Activated CD8-positive, alpha-beta T cell treated with anti-CD3 and anti-CD28 coated beads for 36 hours (primary cell): ENCODE measurements at regions not wholly inside any gene's neighbourhood (a gene's known extent, or its start where the extent isn't known, plus 50 kb on each side); places are given as distances from the start of the nearest gene placed in this dataset.

ENCODE experiments used
- ATAC-seq: fragments of 200-7000 bp; cut with Tn5 transposase; one replicate; pipeline ENCODE4 v1.10.0; 2021; ENCODE audit warnings: mild to moderate bottlenecking, moderate library complexity
- CTCF ChIA-PET: fragments of 350-600 bp; sonication (Branson Sonifier 250); formaldehyde crosslinking; loops from one replicate; lab custom pipeline; 2021; ENCODE audit warnings: antibody characterized with exemption; lab: Charles Lee
- POLR2A ChIA-PET: fragments of 350-600 bp; sonication (Branson Sonifier 250); formaldehyde crosslinking; loops from one replicate; lab custom pipeline; 2021; ENCODE audit warnings: antibody characterized with exemption; lab: Charles Lee
- DNase-seq: peaks from one replicate; pipeline ENCODE4 v3.0.0-alpha.2; 2020
- H3K27ac Mint-ChIP-seq: one replicate; pipeline ENCODE4 v1.8.0; 2021; ENCODE audit warnings: mild to moderate bottlenecking, mixed read lengths
- H3K27me3 Mint-ChIP-seq: one replicate; pipeline ENCODE4 v1.8.0; 2021; ENCODE audit warnings: mixed read lengths
- H3K36me3 Mint-ChIP-seq: one replicate; pipeline ENCODE4 v1.8.0; 2021; ENCODE audit warnings: low read depth, mixed read lengths
- H3K4me1 Mint-ChIP-seq: one replicate; pipeline ENCODE4 v1.8.0; 2021; ENCODE audit warnings: low read depth, mixed read lengths
- H3K4me3 Mint-ChIP-seq: one replicate; pipeline ENCODE4 v1.8.0; 2021; ENCODE audit warnings: mild to moderate bottlenecking, moderate library complexity, mixed read lengths
- H3K9me3 Mint-ChIP-seq: one replicate; pipeline ENCODE4 v1.8.0; 2021; ENCODE audit warnings: mixed read lengths
- CTCF ChIP-seq: fragments of 200-600 bp; IDR thresholded peaks from one replicate; pipeline ENCODE4 v1.8.0; 2022; ENCODE audit warnings: antibody characterized with exemption, mild to moderate bottlenecking
- intact Hi-C: fragments of 100-400 bp; cut with micrococcal nuclease; formaldehyde crosslinking; loops from one replicate; pipeline ENCODE4 v1.10.0; 2022

GRCh38 chr3:166388321-166388720 lies 551.1 kb upstream of the BCHE start:
- no peak for DNase-seq
- POLR2A ChIA-PET = no interaction called here
- intact Hi-C loops = no loop called here
- CTCF ChIA-PET = no interaction called here
- Mint-ChIP-seq H3K36me3 (no peaks in the 10 kb centered on the region), H3K4me3 (no peak overlapping the region), H3K4me1 (no peaks in the 10 kb centered on the region), H3K27me3 (no peaks in the 10 kb centered on the region), H3K27ac (no peak overlapping the region), H3K9me3 (peaks cover 10% of the 10 kb centered on the region)
- no peak for ATAC-seq
- no peak for TF ChIP-seq CTCF

GRCh38 chr3:166372571-166373106 lies 535.4 kb upstream of the BCHE start:
- Mint-ChIP-seq H3K36me3 (no peaks in the 10 kb centered on the region), H3K9me3 (peaks cover 15% of the 10 kb centered on the region), H3K4me3 (no peak overlapping the region), H3K27ac (no peak overlapping the region), H3K4me1 (no peaks in the 10 kb centered on the region), H3K27me3 (no peaks in the 10 kb centered on the region)
- TF ChIP-seq CTCF = no peak
- ChIA-PET CTCF (no interaction called here), POLR2A (no interaction called here)
- intact Hi-C loops = no loop called here
- ATAC-seq (no peak), DNase-seq (no peak)

GRCh38 chr3:166367947-166368533 lies 530.8 kb upstream of the BCHE start:
- no peak overlapping the region for H3K27ac Mint-ChIP-seq
- intact Hi-C loops = no loop called here
- DNase-seq (no peak), ATAC-seq (no peak)
- POLR2A ChIA-PET = no interaction called here
- no peaks in the 10 kb centered on the region for H3K27me3 Mint-ChIP-seq
- TF ChIP-seq CTCF = no peak
- no peaks in the 10 kb centered on the region for H3K36me3 Mint-ChIP-seq
- no peaks in the 10 kb centered on the region for H3K4me1 Mint-ChIP-seq
- CTCF ChIA-PET = no interaction called here
- H3K4me3 Mint-ChIP-seq = no peak overlapping the region
- peaks cover 12% of the 10 kb centered on the region for H3K9me3 Mint-ChIP-seq

GRCh38 chr3:166362698-166363097 lies 525.5 kb upstream of the BCHE start:
- no peaks in the 10 kb centered on the region for H3K36me3 Mint-ChIP-seq
- DNase-seq (no peak), ATAC-seq (no peak)
- POLR2A ChIA-PET = no interaction called here
- CTCF ChIA-PET = no interaction called here
- H3K27ac Mint-ChIP-seq = no peak overlapping the region
- no peaks in the 10 kb centered on the region for H3K27me3 Mint-ChIP-seq
- no peak for TF ChIP-seq CTCF
- peaks cover 3% of the 10 kb centered on the region for H3K9me3 Mint-ChIP-seq
- intact Hi-C loops = no loop called here
- H3K4me3 Mint-ChIP-seq = no peak overlapping the region
- H3K4me1 Mint-ChIP-seq = no peaks in the 10 kb centered on the region

GRCh38 chr3:166360720-166361119 lies 523.5 kb upstream of the BCHE start:
- POLR2A ChIA-PET = no interaction called here
- H3K27me3 Mint-ChIP-seq = no peaks in the 10 kb centered on the region
- H3K4me3 Mint-ChIP-seq = no peak overlapping the region

More at GRCh38 chr3:166360720-166361119, 523.5 kb upstream of the BCHE start:
- H3K4me1 Mint-ChIP-seq = no peaks in the 10 kb centered on the region
- no peak overlapping the region for H3K27ac Mint-ChIP-seq
- no peak for TF ChIP-seq CTCF
- H3K9me3 Mint-ChIP-seq = peaks cover 2% of the 10 kb centered on the region
- CTCF ChIA-PET = no interaction called here
- DNase-seq = no peak
- no peak for ATAC-seq
- no peaks in the 10 kb centered on the region for H3K36me3 Mint-ChIP-seq
- intact Hi-C loops = no loop called here
